Inflammatory macrophage (primary cell): ENCODE measurements at regions not wholly inside any gene's neighbourhood (a gene's known extent, or its start where the extent isn't known, plus 50 kb on each side); places are given as distances from the start of the nearest gene placed in this dataset.
"Not testable (repeated sequence)": the region's sequence is repeated elsewhere in the genome, so short reads cannot be mapped to it uniquely, and the experiment has no call there.

Experiments used
- DNase-seq, 2 donors: peaks; one replicate each; pipeline ENCODE4 v3.0.0-alpha.2; 2020 to 2022

GRCh38 chr6:14399635-14400034, 282.1 kb downstream of the CD83 start:
- no peak for DNase-seq

- no peak for DNase-seq
Observed at GRCh38 chr6:14401246-14401645, 283.7 kb downstream of the CD83 start.

GRCh38 chr6:14406614-14407331, 289.2 kb downstream of the CD83 start:
- no peak for DNase-seq

GRCh38 chr6:14408446-14408845, 290.9 kb downstream of the CD83 start:
- DNase-seq = no peak

- no peak for DNase-seq
Observed at GRCh38 chr6:14412026-14412425, 294.5 kb downstream of the CD83 start.

GRCh38 chr6:14415452-14415851, 297.9 kb downstream of the CD83 start:
- DNase-seq = no peak

- no peak for DNase-seq
Observed at GRCh38 chr6:14417377-14417776, 299.8 kb downstream of the CD83 start.

GRCh38 chr6:14419224-14419623, 301.7 kb downstream of the CD83 start:
- DNase-seq = not testable (repeated sequence)

- no peak for DNase-seq
Observed at GRCh38 chr6:14422061-14422460, 304.5 kb downstream of the CD83 start.

GRCh38 chr6:14422917-14423316, 305.3 kb downstream of the CD83 start:
- DNase-seq = no peak

- no peak for DNase-seq
Observed at GRCh38 chr6:14423330-14423729, 305.8 kb downstream of the CD83 start.

GRCh38 chr6:14423955-14424354, 306.4 kb downstream of the CD83 start:
- DNase-seq = no peak

GRCh38 chr6:14425805-14426204, 308.2 kb downstream of the CD83 start:
- DNase-seq = no peak

- no peak for DNase-seq
Observed at GRCh38 chr6:14426281-14426680, 308.7 kb downstream of the CD83 start.

GRCh38 chr6:14428269-14428668, 310.7 kb downstream of the CD83 start:
- DNase-seq = no peak

GRCh38 chr6:14429396-14429795, 311.8 kb downstream of the CD83 start:
- DNase-seq = no peak

- DNase-seq = no peak
Observed at GRCh38 chr6:14430218-14430617, 312.6 kb downstream of the CD83 start.

GRCh38 chr6:14431385-14432330, 314.1 kb downstream of the CD83 start:
- DNase-seq = no peak

GRCh38 chr6:14434916-14435690, 317.5 kb downstream of the CD83 start:
- DNase-seq = no peak

GRCh38 chr6:14436592-14437132, 319.1 kb downstream of the CD83 start:
- no peak for DNase-seq

- no peak for DNase-seq
Observed at GRCh38 chr6:14439419-14439818, 321.8 kb downstream of the CD83 start.

- no peak for DNase-seq
Observed at GRCh38 chr6:14440215-14440910, 322.8 kb downstream of the CD83 start.
